Upper lobe of left lung (tissue), 4 donors: ENCODE measurements at regions not wholly inside any gene's neighbourhood (a gene's known extent, or its start where the extent isn't known, plus 50 kb on each side); places are given as distances from the start of the nearest gene placed in this dataset.

Experiments used
- CTCF ChIP-seq, 6 experiments: fragments of 450-650 bp in 4 of 6; fragments of 200-600 bp in 2 of 6; sonication (generic) in 2 of 6; IDR thresholded peaks; one replicate each; pipeline ENCODE4 v1.5.1; 2016 to 2019; ENCODE audit warnings: antibody characterized with exemption in 6 of 6
- EP300 ChIP-seq, 4 donors: sonication (generic); formaldehyde crosslinking; IDR thresholded peaks; one replicate each; pipeline ENCODE4 v1.5.1; 2017; ENCODE audit warnings: antibody characterized with exemption in 4 of 4, control low read depth in 2 of 4
- POLR2A ChIP-seq, 4 donors: fragments of 450-650 bp; IDR thresholded peaks; one replicate each; pipeline ENCODE4 v1.5.1; 2016 to 2017; ENCODE audit warnings: antibody characterized with exemption in 4 of 4, mild to moderate bottlenecking in 2 of 4
- POLR2AphosphoS5 ChIP-seq, 2 donors: sonication (generic); formaldehyde crosslinking; IDR thresholded peaks; one replicate each; pipeline ENCODE4 v1.5.1; 2017; ENCODE audit warnings: antibody characterized with exemption in 2 of 2

- TF ChIP-seq EP300 (IDR thresholded peaks at IDR 0.05) = no peak
- TF ChIP-seq CTCF (IDR thresholded peaks at IDR 0.05) = no peak
- TF ChIP-seq POLR2A (IDR thresholded peaks at IDR 0.05) = no peak
- no peak for TF ChIP-seq POLR2AphosphoS5 (IDR thresholded peaks at IDR 0.05)
Observed at GRCh38 chr2:23209059-23209458, 175.9 kb upstream of the KLHL29 start.
